GM12892 (cell line): ENCODE measurements at regions not wholly inside any gene's neighbourhood (a gene's known extent, or its start where the extent isn't known, plus 50 kb on each side); places are given as distances from the start of the nearest gene placed in this dataset.

ENCODE experiments used
- POLR2A ChIP-seq: IDR thresholded peaks from 2 replicates; pipeline ENCODE4 v1.6.1; 2011; ENCODE audit warnings: low read depth, low read length, control low read depth
- POLR2AphosphoS5 ChIP-seq: IDR thresholded peaks from 2 replicates; pipeline ENCODE4 v1.6.1; 2011; ENCODE audit warnings: low read depth, low read length, control low read depth

DNA sequence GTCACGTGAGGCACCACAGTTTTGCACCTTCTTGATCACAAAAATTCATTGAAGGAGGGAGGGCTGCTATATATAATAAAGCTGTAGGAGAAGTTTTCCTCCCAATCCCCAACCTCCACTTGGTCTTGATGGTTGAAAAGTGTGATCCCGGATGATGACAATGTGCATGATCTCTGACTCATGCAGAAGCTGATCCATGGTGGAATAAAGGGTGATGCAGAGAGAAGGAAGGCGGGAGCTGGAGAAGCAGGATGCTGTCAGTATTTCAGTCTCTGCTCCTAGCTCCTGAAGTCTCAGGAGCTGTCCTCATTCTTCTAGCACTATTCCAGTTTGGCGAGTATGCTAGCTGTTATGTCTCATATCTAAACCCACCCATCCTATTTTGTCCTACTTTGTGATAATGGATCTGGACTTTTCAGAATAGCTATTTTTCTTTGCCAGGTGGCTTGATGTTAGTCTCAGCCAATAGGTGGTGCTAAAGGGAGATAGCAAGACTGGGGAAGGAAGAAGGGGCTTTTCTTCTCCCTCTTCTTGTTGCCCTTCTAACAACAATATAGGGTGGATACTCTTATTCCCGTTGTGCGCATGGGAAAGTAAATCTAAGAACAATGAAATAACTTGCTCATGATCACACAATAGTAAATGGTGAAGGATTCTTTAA is 65.6 kb upstream of the HTR2A start:
- TF ChIP-seq POLR2AphosphoS5: no peak
- no peak for TF ChIP-seq POLR2A
